Stimulated activated CD8-positive, alpha-beta memory T cell treated with anti-CD3 and anti-CD28 coated beads, Interleukin-15, amount 100 ng/mL, for 4 hours (primary cell): ENCODE measurements at regions not wholly inside any gene's neighbourhood (a gene's known extent, or its start where the extent isn't known, plus 50 kb on each side); places are given as distances from the start of the nearest gene placed in this dataset.
"Not testable (repeated sequence)": the region's sequence is repeated elsewhere in the genome, so short reads cannot be mapped to it uniquely, and the experiment has no call there.

Source experiments
- DNase-seq, 2 donors: peaks; one replicate each; pipeline ENCODE4 v3.0.0-alpha.2; 2020; ENCODE audit warnings: low read depth in 2 of 2

DNA sequence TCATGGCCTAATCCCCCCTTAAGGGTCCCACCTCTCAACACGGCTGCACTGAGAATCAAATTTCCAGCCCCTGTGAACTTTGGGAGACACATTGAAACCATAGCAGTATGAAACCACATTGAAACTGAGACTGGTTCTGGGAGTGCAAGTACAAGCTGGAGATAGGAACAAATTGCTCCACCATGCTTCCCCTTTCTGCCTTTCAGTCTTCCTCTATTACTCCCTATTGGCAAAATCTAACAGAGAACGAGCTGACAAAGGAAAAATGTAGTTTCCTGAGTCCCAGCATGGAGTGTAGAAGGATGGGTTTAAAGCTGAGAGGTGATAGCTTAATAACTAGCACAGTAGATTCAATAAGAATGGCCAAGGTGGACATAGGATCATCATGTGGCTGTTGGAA lies 161.7 kb upstream of the RPL34 start:
- no peak for DNase-seq

DNA sequence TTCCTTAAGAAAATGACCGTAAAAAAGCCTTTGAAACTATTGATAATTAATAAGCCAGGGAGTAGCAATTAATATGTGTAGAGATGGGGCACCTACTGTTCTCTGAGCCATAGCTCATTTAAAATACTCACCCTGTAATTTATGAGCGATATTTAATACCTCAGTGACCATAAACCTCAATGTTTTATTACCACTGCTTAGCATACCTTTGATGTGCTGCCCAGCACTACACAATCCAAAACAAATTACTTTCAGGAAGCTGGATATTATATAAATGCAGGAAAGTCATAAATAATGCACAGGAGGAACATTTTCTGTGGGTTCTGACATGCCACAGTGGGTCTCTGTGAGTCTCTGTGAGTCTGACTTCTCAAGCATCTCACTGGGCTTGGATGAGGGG lies 166.1 kb upstream of the RPL34 start:
- DNase-seq: no peak

DNA sequence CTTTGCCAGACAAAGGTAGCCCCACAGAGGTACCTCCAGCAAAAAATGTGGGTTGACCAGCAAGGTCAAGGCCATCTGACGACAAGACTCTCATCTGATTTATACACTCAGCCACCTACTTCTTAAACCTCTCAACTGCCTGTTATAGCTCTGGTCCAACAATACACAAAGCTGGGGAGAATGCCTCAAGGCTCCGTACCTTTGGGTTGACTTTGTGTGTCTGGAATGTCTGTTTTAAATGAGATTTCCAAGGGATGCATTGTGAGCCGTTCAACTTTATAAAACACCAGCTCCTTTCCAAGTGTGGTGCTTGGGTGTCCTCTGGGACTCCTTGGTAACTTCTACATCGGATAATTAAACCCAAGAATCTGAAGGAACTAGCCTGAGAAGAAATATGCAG lies 167.0 kb upstream of the RPL34 start:
- no peak for DNase-seq

DNA sequence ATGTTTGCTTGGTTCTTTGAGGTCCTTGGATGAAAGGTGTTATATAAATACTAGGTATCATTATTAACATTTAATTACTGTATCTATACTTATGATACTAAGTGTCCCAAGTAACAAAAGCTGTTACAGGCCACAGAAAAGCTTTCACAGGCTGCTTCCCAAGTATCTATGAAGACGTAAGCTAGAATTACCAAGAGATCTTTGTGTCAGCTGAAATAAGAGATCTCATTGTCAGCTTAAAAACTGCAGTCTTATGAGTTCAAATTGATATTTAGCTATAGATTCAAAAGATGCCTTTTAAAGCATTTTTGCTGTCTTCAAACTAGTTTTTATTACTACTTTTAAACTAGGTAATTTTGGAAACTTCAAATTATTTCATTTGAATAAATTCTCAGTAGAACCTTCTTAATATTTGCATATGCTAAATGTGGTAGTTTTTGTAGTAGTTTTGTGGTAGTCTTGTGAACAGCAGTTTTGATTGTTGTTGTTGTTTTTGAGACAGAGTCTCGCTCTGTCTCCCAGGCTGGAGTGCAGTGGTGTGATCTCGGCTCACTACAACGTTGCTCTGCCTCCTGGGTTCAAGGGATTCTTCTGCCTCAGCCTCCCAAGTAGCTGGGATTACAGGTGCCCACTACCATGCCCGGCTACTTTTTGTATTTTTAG lies 170.0 kb upstream of the RPL34 start:
- DNase-seq: no peak

DNA sequence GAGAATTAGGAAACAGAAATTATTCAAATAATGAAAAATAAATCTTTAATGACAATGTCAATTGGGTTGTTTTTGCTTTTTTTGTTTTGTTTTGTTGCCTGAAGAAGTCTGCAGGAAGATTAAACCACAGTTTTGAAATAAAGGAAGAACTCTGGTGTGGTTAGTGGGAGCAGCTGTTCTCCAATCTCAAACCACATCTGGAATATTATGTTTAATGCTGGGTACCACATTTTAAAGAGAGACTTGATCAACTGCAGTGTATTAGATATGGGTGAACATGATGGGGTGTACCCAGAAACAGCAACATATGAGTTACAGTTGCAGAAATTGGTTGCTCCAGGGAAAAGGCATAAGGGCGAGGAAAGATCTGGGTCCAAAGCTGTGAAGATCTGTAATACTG lies 171.2 kb upstream of the RPL34 start:
- DNase-seq: no peak

DNA sequence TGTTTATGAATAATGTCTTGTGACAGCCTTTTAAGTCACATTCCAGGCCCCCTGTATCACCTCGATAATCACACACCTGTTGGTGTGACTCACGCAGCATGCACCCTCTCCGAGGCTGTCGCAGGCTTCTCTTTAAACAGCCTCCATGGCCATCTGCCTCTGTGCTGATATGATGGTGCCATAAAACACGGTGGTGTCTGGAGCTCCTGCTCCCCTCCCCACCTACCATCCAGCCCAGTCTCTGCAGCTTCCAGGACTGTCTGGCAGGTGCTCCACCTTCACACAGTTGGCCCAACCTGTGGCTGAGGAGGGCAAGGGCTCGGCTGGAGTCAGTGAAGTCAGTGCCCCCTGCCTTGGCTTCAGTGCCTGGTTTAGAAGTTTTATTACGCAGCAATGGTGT lies 173.8 kb upstream of the RPL34 start:
- DNase-seq: no peak

DNA sequence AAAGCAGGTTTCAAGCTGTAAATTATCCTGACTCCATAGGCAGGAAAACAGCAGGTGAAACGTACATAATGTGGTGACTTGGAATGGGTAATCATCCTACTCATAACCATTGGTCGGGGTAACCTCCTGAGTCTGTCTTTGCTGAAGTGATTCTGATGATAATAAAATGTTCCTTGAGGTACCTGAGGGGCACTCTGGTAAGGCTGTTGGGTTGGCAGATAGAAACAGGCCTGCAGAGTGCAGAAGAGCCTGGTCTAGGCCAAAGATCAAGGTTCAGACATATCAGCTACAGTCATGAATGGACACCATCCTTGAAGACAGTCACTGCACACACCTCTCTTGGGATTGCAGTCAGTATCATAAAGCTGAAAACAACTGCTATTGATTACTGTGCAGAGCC lies 174.7 kb upstream of the RPL34 start:
- no peak for DNase-seq

DNA sequence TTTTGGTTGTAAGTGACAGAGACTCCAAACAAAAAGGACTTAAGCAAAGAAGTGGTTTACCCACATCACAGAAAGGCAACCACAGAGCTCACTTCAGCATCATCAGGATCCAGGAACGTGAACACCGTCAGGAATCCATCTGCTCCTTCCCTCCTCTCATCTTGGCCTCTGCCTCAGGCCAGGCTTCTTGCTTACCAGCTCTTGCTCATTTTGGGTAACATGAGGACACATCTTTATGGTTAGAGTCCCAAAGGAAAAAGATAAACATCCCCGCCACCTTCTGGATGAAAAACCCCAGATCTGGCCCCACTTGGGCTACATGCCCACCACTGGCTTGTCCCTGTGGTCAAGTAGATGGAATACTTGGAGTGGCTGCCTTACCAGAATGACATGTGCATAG lies 176.8 kb upstream of the RPL34 start:
- no peak for DNase-seq

DNA sequence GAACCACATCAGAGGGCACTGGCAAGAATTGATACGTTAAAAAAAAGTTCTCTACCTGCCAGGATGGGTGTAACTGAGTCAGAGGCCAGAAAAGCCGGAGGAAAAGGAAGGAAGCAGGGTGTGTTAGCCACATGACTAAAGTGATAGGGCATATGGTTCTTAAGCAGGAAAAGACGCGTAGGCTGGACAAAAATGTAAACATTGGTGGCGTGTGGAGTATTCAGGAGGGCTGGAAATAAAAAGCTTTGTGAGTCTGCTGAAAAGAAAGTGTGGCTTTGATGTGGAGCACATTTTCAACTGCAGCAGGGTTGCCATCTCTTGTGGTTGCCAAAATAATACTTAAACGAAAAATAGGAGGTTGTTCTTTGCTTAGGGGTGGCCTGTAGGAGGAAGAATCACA lies 186.5 kb upstream of the RPL34 start:
- DNase-seq: peak in 1 of 2 donors; percentile 17

DNA sequence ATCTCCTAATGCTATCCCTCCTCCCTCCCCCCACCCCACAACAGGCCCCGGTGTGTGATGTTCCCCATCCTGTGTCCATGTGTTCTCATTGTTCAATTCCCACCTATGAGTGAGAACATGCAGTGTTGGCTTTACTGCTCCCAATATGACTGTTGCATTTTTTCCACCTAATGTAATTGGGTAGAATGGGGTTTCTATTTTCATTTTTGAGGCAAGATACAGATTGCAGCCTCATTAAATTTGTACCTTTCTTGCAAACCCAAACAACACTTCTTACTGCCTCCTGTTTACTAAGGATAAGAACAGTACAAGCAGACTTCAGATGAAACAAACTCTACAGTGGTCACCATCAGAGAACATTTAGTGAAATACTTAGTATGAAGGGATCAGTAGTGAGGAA lies 187.0 kb upstream of the RPL34 start:
- DNase-seq: not testable (repeated sequence)

DNA sequence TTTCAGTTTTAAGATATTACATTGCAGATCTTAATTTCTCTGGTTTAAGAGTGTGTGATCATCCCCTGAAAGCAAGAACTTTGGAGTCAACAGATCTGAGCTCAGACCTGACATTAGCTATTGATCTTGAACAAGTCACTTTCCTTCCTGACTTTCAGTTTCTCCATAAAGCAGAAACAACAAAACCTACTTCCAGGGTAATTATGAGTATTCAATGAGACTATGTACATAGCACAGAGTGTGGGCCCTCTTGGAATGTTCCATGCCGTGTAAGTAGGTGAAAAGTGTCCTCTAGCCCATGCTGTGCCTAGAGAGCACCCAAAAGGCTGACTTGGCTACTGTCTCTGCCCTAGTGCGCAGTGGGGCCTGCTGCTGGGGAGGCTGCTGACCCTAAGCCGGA lies 188.0 kb upstream of the RPL34 start:
- DNase-seq: no peak

DNA sequence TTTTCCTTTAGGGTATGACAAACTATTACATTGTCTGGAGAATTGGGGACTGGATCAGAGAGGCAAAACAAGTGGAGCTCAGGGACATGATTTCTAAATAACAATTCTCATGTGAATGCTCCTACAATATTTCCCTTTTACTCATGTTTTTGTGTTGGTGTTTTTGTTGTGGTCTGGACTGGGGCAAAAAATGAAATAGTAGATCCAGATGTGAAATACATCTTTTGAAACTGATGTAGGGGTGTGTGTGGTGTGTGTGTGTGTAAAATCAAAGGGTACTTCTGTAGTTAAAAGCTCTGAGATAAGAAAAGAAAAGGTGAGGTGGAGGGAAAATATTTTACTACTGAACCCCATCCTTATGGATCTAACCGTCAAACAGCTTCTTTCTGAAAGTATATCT lies 188.4 kb upstream of the RPL34 start:
- DNase-seq: no peak

DNA sequence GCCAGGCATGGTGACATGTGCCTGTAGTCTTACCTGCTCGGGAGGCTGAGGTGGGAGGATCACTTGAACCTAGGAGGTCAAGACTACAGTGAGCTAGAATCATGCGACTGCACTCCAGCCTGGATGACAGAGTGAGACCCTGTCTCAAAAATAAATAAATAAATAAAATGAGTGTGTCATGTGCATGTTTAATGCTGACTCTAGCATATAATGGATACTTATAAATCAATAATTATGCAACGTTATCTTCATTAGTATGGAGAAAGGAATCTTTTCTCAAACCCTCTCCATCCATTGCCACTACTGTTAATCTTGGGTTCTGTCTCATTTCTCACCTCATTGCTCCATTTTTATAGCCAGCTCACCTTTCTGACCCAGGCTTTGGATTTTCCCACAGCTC lies 189.5 kb upstream of the RPL34 start:
- DNase-seq: no peak

DNA sequence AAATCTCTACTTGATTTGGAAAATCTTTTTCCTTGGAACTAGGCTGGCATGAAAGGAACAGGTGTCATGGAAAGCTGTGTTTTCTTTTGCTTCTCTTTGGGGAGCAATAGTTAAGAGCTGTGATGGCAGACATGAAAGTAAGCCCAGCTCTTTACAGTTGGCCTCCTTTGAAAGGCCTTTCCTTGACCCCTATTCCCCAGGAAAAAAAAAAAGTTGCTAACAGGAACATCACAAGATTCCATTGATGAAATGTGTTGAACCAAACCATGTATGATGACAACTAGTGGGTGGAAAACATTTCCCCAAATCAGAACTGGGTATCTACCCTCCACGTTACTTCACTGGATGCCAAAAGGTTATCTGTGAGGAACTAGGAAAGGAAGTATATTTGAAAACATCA lies 190.7 kb upstream of the RPL34 start:
- DNase-seq: no peak

DNA sequence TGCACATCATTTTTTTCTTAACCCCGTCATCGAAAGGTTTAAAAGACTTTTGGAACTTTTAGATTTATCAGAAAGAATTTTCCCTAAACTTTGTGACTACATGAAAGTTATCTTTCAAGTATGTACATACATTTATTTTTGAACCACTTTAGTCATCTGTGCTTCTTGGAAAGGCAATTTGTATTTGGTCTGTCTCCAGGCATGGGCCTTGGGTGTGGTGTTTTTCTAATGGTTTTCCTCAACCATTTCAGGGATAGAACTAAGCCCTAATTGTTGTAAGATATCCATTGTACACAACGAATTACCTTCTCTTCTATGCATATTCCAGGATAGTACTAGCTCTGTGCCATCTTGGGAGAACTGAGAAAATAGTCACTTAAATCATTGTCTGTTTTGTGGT lies 191.5 kb upstream of the RPL34 start:
- DNase-seq: no peak

DNA sequence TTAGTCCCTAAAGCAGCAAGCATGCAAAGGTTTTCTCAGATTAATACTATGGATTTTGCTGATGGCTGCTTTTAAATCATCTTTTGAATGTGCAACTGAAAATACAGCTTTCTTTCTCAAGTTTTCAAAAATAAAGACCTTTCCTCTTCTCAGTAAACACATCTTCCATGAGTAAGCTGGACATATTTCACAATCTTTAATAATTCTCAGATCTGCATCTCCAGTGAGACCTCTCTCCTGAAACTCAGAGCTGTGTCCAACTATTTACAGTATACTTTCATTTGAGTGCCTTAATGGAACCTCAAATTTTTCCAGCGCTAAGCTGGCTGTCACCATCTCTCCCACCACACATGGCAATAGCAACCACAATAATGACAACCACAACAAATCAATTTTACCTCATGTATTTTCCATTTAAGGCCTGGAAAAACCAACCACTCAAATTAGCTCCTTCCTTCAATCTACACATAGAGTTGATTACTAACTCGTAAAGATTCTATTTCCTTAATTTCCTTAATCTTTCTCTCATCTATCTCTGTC lies 192.4 kb upstream of the RPL34 start:
- DNase-seq: no peak

DNA sequence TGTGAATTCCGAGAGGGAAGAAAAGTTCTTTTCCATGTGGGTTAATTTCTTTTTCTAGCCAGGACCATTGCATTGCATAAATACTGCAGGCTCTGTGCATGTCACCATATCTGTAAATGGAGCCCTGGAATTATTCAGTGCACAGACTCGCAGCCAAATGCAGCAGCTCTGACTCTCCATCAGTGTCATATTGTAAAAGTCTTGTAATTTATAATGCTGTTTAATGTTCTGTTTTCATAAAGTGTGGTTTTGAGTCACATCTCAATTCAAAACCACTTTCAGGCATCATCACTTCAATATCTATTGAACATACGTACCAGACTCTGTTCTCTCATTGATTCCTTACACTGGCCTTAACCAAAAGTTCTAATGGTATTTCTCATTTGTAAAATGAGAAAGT lies 193.9 kb upstream of the RPL34 start:
- no peak for DNase-seq

DNA sequence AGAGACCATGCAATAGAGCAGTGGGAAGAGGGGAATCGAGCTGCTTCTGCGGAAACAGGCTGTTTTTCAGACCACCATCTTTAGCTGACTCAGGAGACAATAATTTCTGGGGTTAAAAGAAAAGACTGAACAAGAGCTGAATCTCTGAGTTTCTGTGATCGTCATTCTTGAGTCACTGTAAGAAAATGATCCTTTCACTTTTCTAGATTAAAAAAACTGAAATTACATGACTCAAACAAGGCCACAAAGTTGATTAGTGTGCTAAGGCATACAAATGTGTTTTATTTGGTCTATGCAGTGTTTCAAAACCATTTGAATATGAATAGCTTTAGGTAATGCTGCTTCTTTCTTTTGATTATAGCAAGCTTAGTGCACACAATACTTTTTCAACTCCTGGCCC lies 194.4 kb upstream of the RPL34 start:
- DNase-seq: no peak

DNA sequence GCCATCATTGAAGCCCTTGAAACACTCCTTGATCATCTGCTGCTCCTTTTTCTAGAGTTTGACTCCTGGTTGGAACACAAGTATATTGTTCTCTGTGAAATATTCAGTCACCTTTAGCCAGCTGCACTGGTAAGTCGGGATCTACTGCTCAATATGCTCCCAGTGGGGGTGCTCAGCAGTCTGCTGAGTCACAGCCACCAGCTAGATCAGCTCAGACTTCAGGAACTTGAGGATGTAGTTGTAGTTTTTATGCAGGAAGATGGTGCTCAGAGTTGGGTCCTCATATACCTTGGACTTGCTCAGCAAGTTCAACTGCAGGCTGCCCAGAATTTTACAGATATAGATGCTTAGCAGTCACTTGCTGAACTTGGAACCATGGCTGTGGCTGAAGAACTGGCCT lies 202.5 kb upstream of the RPL34 start:
- no peak for DNase-seq

DNA sequence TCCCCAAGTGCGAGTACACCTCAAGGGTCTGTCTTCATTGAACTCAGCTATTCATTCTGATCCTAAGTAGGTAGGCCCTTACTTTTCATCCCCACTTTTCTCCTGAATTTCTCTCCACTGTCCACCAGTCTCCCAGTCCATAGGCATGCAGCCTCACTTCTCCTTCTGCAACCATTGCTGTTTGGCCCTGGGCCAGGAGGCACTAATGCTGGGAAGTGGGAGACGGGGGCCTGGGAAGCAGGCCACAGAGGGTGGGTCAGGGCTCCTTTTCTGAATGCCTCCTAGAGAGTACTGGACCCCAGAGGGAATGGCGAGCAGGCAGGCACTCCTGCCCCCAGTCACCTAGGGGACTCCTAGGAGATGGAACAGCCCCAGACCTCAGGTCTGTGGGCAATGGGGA lies 203.5 kb upstream of the RPL34 start:
- no peak for DNase-seq

DNA sequence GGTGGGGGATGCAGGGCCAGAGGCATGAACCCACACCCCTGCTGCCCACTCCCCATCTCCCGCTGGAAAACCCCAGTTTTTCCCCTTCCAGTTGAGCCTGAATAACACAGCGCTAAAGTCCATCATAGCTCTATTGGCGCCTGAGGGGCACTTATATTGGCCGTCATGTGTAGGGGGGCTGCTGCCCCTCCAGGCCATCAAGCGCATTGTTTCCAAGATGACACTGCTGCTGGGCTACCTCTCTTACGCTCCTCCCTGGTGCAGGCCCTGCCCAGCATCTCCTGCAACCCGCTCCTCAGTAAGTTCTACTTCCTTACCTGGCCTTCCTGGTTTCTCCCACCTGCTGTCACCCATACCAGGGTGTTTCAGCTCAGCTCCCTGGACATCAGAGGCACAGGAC lies 205.0 kb upstream of the RPL34 start:
- no peak for DNase-seq

DNA sequence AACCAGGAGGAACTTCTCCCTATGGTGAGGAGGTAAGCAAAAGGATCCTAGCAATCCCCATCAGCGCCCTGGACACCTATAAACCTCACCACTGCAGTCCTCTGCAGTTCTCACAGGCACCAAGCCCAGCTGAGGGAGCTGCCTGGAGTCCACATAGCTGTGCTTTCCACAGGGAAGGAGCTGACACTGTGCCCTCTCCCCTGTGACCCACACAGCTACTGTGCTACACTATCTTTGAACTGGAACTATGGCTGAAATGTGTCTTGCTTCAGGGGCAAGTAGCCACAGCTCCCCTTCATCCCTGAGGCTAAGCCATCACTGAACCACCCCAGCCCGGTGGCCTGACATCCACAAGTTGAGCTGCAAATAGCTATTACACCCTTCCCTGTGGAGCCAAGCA lies 208.5 kb upstream of the RPL34 start:
- no peak for DNase-seq

DNA sequence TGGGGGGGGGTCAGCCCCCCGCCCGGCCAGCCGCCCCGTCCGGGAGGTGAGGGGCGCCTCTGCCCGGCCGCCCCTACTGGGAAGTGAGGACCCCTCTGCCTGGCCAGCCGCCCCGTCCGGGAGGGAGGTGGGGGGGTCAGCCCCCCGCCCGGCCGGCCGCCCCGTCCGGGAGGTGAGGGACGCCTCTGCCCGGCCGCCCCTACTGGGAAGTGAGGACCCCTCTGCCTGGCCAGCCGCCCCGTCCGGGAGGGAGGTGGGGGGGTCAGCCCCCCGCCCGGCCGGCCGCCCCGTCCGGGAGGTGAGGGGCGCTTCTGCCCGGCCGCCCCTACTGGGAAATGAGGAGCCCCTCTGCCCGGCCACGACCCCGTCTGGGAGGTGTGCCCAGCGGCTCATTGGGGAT lies 210.7 kb upstream of the RPL34 start:
- not testable (repeated sequence) for DNase-seq

DNA sequence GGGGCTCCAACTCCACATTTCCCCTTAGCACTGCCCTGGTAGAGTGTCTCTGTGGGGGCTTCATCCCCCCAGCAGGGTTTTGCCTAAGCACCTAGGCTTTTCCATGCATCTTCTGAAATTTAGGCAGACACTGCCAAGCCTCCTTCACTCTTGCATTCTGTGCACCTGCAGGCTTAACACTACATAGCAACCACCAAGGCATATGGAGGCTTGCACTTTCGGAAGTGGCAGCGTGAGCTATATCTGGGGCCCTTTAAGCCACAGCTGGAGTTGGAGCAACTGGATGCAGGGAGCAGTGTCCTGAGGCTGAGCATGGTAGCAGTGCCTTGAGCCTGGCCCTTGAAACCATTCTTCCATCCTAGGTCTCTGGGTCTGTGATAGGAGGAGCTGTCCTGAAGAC lies 214.8 kb upstream of the RPL34 start:
- no peak for DNase-seq
